CD14-positive monocyte (primary cell): ENCODE measurements at regions not wholly inside any gene's neighbourhood (a gene's known extent, or its start where the extent isn't known, plus 50 kb on each side); places are given as distances from the start of the nearest gene placed in this dataset.
A peak's percentile ranks its signal among the peaks of the same experiment; 100 is the strongest.

Experiments used
- DNase-seq, 3 donors: peaks; one replicate each; pipeline ENCODE4 v3.0.0-alpha.2; 2011 to 2022
- H2AFZ ChIP-seq: 2 replicates; pipeline ENCODE4 v1.6.0; 2012; ENCODE audit warnings: mild to moderate bottlenecking, low read depth, low read length, inconsistent platforms; ENCODE audit not compliant: insufficient read depth, poor library complexity, severe bottlenecking
- H3K27ac ChIP-seq, 2 donors: 1 replicate in 1 of 2; 2 replicates in 1 of 2; pipeline ENCODE4 v1.5.1; 2012 to 2013; ENCODE audit warnings: low read length in 2 of 2, control low read depth in 1 of 2, inconsistent platforms in 1 of 2, low read depth in 1 of 2, mild to moderate bottlenecking in 1 of 2
- H3K27me3 ChIP-seq, 2 donors: one replicate each; pipeline versions ENCODE4 v1.6.0 to v1.6.1; 2011 to 2013; ENCODE audit warnings: low read length in 2 of 2; ENCODE audit not compliant: control insufficient read depth in 2 of 2, insufficient read depth in 2 of 2
- H3K36me3 ChIP-seq, 2 donors: replicated peaks in 1 of 2; 1 replicate in 1 of 2; 2 replicates in 1 of 2; pipeline versions ENCODE4 v1.5.1 to v1.6.1; 2012 to 2013; ENCODE audit warnings: low read length in 2 of 2, control low read depth in 1 of 2, inconsistent platforms in 1 of 2, mild to moderate bottlenecking in 1 of 2; ENCODE audit not compliant: insufficient read depth in 2 of 2, control insufficient read depth in 1 of 2
- H3K4me1 ChIP-seq, 2 donors: 1 replicate in 1 of 2; 2 replicates in 1 of 2; pipeline versions ENCODE4 v1.5.1 to v1.6.1; 2012 to 2013; ENCODE audit warnings: low read length in 2 of 2, control low read depth in 1 of 2, inconsistent platforms in 1 of 2, mild to moderate bottlenecking in 1 of 2, moderate library complexity in 1 of 2; ENCODE audit not compliant: insufficient read depth in 2 of 2, control insufficient read depth in 1 of 2
- H3K4me2 ChIP-seq: replicated peaks from 2 replicates; pipeline ENCODE3; 2012; ENCODE audit warnings: low read length, moderate library complexity, mild to moderate bottlenecking; ENCODE audit not compliant: poor library complexity, severe bottlenecking; ENCODE audit errors: extremely low read depth
- H3K4me3 ChIP-seq, 3 experiments: fragments of 200-600 bp in 1 of 3; sonication (generic) in 1 of 3; replicated peaks in 1 of 3; 1 replicate in 2 of 3; 2 replicates in 1 of 3; pipeline ENCODE4 v1.5.1; 2011 to 2013; ENCODE audit warnings: low read length in 3 of 3, mild to moderate bottlenecking in 3 of 3, control low read depth in 2 of 3, low read depth in 2 of 3, inconsistent platforms in 1 of 3, moderate library complexity in 1 of 3
- H3K79me2 ChIP-seq: 2 replicates; pipeline ENCODE4 v1.6.0; 2012; ENCODE audit warnings: mild to moderate bottlenecking, control low read depth, inconsistent platforms, low read length, moderate library complexity; ENCODE audit not compliant: insufficient read depth
- H3K9ac ChIP-seq: 2 replicates; pipeline ENCODE4 v1.6.0; 2017; ENCODE audit warnings: low read length, mild to moderate bottlenecking; ENCODE audit not compliant: insufficient read depth, poor library complexity, severe bottlenecking
- H3K9me3 ChIP-seq, 2 donors: replicated peaks in 1 of 2; 1 replicate in 1 of 2; 2 replicates in 1 of 2; pipeline versions ENCODE4 v1.5.1 to v1.6.1; 2012 to 2013; ENCODE audit warnings: low read length in 2 of 2, control low read depth in 1 of 2; ENCODE audit not compliant: control insufficient read depth in 1 of 2, insufficient read depth in 1 of 2
- H4K20me1 ChIP-seq: 2 replicates; pipeline ENCODE4 v1.6.0; 2012; ENCODE audit warnings: mild to moderate bottlenecking, low read length, control low read depth, moderate library complexity; ENCODE audit not compliant: insufficient read depth
- H3K27ac Mint-ChIP-seq, 7 donors: one replicate each; pipeline ENCODE4 v1.8.0; 2020; ENCODE audit warnings: mild to moderate bottlenecking in 7 of 7, mixed read lengths in 7 of 7, moderate library complexity in 6 of 7, inconsistent platforms in 2 of 7
- H3K27me3 Mint-ChIP-seq, 3 donors: one replicate each; pipeline ENCODE4 v1.8.0; 2021 to 2022; ENCODE audit warnings: low read depth in 3 of 3, mild to moderate bottlenecking in 3 of 3, mixed read lengths in 3 of 3, moderate library complexity in 3 of 3, inconsistent platforms in 1 of 3
- H3K36me3 Mint-ChIP-seq, 2 donors: one replicate each; pipeline ENCODE4 v1.8.0; 2020; ENCODE audit warnings: mixed read lengths in 2 of 2, inconsistent platforms in 1 of 2, mild to moderate bottlenecking in 1 of 2
- H3K4me1 Mint-ChIP-seq: one replicate; pipeline ENCODE4 v1.8.0; 2020; ENCODE audit warnings: mild to moderate bottlenecking, mixed read lengths
- H3K4me3 Mint-ChIP-seq, 2 donors: one replicate each; pipeline ENCODE4 v1.8.0; 2020; ENCODE audit warnings: mild to moderate bottlenecking in 2 of 2, mixed read lengths in 2 of 2, moderate library complexity in 1 of 2
- H3K9me3 Mint-ChIP-seq, 7 donors: one replicate each; pipeline ENCODE4 v1.8.0; 2020 to 2022; ENCODE audit warnings: mixed read lengths in 7 of 7, mild to moderate bottlenecking in 6 of 7, moderate library complexity in 6 of 7, inconsistent platforms in 2 of 7
- WGBS: methylation state at CpG from one replicate; pipeline ENCODE4 v1.1.5; 2013; ENCODE audit warnings: missing lambda C conversion rate; ENCODE audit not compliant: insufficient coverage; 5-methylcytosine and 5-hydroxymethylcytosine counted together
- intact Hi-C, 2 donors: fragments of 100-400 bp; cut with micrococcal nuclease; formaldehyde crosslinking; loops; one replicate each; pipeline versions ENCODE4 v1.15.0 to v1.15.1; 2023
- TF ChIP-seq, protein P1 (sequence below): fragments of 200-600 bp; IDR thresholded peaks from one replicate; pipeline ENCODE4 v1.8.0; 2022; ENCODE audit warnings: antibody characterized with exemption, mild to moderate bottlenecking

DNA sequence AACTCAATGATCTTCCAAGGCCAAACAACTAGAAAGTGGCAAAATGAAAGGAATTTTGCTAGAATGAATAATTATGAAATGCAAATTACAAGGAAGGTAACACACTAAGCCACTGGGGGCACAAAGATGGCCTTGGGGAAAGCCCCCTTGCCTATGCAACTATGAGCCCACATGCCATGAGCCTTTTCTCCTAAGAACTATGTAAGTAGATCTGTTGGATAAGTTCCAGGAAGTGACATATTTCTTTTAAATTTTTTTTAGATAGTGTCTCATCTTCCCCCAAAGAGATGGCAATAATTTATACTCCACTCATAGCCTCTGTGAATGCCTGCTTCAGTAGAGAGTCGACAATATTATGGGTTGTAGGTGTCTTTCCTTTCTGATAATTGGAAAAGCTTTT is 257.8 kb downstream of the AUH start:
- H3K27ac ChIP-seq, result no peak overlapping the region
- Mint-ChIP-seq H3K4me3 (no peak overlapping the region), H3K9me3 (peaks cover 0 to 4% (median 0%) of the 10 kb centered on the region in 7 donors), H3K36me3 (no peaks in the 10 kb centered on the region), H3K27me3 (peaks cover 2 to 3% (median 2%) of the 10 kb centered on the region in 3 donors), H3K27ac (no peak overlapping the region), H3K4me1 (peaks cover 30% of the 10 kb centered on the region)
- whole genome bisulfite sequencing, result no CpG with 5 or more reads among the region's 1 CpG
- H2AFZ ChIP-seq, result no peak overlapping the region
- no peak overlapping the region for H3K9ac ChIP-seq
- H3K4me1 ChIP-seq, result peaks cover 22 to 24% of the 10 kb centered on the region in 2 donors
- intact Hi-C loops, result loop anchor here (5.0 kb wide), 2 partner anchors 43 to 88 kb away; no protein-coding TSS in a partner anchor
- no peaks in the 10 kb centered on the region for H3K9me3 ChIP-seq
- no peak overlapping the region for H3K4me2 ChIP-seq
- no peaks in the 10 kb centered on the region for H3K79me2 ChIP-seq
- no peaks in the 10 kb centered on the region for H3K27me3 ChIP-seq
- peak in 1 of 3 donors; percentile 18 for DNase-seq
- H3K4me3 ChIP-seq, result no peak overlapping the region
- H3K36me3 ChIP-seq, result no peaks in the 10 kb centered on the region
- TF ChIP-seq, protein P1, sequence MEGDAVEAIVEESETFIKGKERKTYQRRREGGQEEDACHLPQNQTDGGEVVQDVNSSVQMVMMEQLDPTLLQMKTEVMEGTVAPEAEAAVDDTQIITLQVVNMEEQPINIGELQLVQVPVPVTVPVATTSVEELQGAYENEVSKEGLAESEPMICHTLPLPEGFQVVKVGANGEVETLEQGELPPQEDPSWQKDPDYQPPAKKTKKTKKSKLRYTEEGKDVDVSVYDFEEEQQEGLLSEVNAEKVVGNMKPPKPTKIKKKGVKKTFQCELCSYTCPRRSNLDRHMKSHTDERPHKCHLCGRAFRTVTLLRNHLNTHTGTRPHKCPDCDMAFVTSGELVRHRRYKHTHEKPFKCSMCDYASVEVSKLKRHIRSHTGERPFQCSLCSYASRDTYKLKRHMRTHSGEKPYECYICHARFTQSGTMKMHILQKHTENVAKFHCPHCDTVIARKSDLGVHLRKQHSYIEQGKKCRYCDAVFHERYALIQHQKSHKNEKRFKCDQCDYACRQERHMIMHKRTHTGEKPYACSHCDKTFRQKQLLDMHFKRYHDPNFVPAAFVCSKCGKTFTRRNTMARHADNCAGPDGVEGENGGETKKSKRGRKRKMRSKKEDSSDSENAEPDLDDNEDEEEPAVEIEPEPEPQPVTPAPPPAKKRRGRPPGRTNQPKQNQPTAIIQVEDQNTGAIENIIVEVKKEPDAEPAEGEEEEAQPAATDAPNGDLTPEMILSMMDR, result no peak
- no peaks in the 10 kb centered on the region for H4K20me1 ChIP-seq

DNA sequence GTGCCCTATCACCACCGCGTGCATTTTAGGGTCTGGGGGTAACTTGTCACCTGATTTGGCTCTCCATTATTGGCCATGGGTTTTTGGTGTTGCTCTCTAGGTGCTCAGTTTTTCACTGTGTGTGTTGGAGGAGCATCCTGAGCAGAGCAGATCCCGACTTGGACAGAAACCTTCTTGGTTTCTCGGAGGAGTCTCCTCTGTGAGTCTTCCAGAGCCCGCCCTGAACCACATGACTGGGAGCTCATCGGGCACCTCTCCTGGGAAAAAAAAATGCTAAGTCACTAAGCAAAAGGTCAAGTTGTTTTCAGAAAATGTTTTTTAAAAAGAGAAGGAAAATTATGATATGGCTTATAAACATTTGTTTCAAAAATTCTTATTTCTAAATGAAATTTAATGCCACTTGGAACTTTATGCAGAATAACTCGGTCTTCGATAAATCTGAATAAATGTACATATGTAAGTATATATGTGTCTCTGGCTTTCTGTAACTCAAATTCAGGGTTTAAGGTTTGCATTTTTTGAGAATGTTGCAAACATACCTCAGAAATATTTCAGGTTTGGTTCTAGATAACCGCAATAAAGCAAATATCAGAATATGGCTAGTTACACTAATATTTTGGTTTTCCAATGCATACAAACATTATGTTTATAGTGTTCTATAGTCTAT is 255.2 kb downstream of the AUH start:
- no peak overlapping the region for H3K27ac ChIP-seq
- Mint-ChIP-seq H3K4me1 (peaks cover 6% of the 10 kb centered on the region), H3K27me3 (peaks cover 0 to 3% (median 0%) of the 10 kb centered on the region in 3 donors), H3K27ac (peak overlapping the region in 1 of 7 donors; percentile 22), H3K4me3 (no peak overlapping the region), H3K9me3 (peaks cover 3 to 16% (median 13%) of the 10 kb centered on the region in 7 donors), H3K36me3 (no peaks in the 10 kb centered on the region)
- no peaks in the 10 kb centered on the region for H3K4me1 ChIP-seq
- no peak for DNase-seq
- peaks cover 0 to 4% of the 10 kb centered on the region in 2 donors for H3K9me3 ChIP-seq
- TF ChIP-seq, protein P1, result no peak
- H3K79me2 ChIP-seq, result no peaks in the 10 kb centered on the region
- H3K36me3 ChIP-seq, result no peaks in the 10 kb centered on the region
- no peak overlapping the region for H3K4me3 ChIP-seq
- no peak overlapping the region for H3K4me2 ChIP-seq
- WGBS, result 100% methylated on average over 1 of the region's 9 CpGs
- intact Hi-C loops, result no loop called here
- H3K9ac ChIP-seq, result no peak overlapping the region
- H4K20me1 ChIP-seq, result no peaks in the 10 kb centered on the region
- no peak overlapping the region for H2AFZ ChIP-seq
- H3K27me3 ChIP-seq, result no peaks in the 10 kb centered on the region
